Activated gamma-delta T cell treated with anti-CD3 and anti-CD28 coated beads, Interleukin-2, amount 50 U/mL, for 16 hours (primary cell): ENCODE measurements at regions not wholly inside any gene's neighbourhood (a gene's known extent, or its start where the extent isn't known, plus 50 kb on each side); places are given as distances from the start of the nearest gene placed in this dataset.
"Not testable (repeated sequence)": the region's sequence is repeated elsewhere in the genome, so short reads cannot be mapped to it uniquely, and the experiment has no call there.

ENCODE experiments used
- DNase-seq: peaks from one replicate; pipeline ENCODE4 v3.0.0-alpha.2; 2020; ENCODE audit warnings: low read depth

DNA sequence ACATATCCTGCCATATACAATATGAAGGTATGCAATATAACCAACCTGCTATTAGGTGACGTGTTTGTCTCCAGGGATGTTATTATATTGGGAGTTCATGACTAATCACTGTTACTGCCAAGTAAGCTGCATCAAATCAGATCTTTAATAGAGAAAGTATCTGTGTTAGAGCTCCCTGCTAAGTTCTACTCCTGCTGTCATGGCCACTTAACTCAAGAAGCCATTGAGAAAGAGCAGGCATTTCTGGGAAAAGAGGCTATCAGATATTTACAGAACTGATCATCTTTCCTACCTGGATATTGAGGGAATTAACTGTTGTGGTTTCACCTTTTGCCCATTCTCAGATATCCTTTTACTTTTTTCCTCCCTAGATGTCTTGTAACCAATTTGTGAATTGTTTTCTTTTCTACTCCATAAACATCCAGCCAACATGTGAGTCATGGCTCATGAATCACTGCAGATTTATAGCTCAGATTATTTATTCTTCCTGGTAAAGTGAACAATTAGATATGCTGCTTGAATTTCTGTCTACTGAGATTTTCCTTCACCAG is 634.8 kb upstream of the FAM174A start:
- no peak for DNase-seq

DNA sequence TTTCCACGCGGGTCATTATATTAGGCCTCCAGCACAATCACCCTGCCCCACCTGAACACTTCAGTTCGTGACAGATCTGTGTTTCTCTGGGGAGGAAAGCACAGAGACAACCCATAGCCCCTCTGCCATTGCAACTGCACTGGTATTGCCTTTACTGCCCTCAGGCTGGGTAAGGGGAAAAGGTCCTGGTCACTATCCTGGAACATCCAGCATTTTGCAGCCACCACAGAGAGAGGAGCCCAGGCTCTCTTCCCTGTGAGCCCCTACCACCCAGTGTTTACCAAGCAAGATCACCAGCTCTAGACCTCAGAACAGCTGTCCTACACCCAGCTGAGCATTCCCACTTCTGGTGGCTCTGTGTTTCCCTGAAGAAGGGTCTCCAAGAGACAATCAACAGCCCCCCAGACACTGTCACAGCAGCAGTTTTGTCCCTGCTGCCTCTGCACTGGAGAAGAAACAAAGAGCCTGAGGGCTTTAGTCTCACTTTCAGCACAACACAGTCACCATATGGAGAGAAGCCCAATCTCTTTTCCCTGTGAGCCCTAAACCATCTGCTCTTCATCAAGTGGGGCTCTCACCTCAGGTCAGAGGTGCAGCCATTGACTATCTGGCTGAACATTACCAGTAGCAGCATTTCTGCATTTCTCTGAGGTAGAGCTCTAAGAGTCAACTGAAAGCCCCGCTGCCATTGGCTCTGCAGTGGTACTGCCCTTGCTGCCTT is 655.2 kb upstream of the FAM174A start:
- no peak for DNase-seq

DNA sequence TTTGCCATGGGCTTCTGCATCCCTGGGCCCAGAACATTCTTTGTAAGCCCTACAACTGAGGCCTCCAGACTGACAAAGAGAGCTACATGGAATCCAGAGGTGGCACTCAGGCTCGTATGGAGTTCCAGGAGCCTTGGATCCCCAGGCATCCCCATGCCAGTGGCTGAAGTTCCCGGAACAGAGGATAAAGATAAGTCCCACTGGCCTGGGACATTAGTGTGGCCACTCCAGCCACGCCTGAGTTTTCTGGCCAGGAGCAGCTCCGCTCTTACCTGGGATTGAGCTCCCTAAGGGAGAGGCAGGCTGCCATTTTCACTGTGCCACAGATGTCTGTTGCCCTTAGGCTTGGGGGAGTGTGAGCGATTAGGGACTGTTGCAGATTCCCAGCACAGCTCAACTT is 656.3 kb upstream of the FAM174A start:
- DNase-seq = no peak

DNA sequence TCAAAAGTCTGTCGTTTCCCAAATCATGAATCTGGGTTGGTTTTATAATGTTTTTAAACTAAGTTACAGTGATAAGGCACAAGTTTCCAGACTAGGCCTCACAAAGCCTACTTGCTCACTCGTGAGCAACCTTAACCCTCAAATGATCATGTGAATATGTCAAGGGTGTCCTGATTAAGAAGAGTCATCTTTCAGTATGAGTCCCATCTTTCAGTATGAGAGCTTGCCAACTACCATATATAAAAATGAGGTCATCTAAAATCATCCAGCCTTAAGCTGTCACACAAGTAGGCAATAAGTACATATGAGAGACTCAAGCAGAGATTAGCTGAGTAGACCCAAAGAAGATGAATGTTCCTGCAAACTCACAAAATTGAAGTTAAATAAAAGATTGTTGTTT is 668.4 kb upstream of the FAM174A start:
- no peak for DNase-seq

DNA sequence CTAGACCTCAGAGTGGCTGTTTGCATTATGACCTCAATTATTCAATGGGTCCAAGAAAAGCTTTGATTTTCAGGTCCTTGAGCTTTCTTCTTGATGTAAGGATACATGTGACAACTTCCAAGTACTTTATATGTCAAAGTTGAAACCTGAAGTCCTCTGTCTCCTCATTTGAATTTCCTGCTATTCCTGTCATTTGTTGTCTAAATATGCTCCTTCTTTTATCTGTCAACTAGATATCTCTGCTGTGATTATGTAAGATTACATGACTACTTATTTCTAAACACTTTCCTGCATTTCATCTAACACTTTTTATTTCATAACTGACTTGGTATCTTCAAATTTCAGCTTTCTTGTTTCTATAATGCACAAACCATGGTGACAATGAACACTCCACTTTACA is 670.0 kb upstream of the FAM174A start:
- DNase-seq = no peak

GRCh38 chr5:99835791-99836190 is 699.4 kb upstream of the FAM174A start:
- no peak for DNase-seq

DNA sequence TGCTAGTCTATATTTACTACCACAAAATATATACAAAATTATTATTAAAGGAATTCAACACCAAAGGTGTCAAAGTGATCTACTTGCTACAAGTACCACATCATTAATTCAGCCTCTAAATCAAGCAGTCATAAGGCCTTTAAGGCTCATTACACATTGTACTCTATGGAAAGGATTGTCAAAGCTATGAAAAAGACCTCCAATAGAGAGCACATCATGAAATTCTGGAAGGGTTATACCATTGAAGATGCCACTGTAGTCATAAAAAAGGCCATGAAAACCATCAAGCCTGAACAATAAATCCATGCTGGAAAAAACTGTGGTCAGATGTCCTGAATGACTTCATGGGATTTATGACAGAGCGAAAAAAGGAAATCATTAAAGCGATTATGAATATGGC is 708.0 kb upstream of the FAM174A start:
- DNase-seq = no peak

DNA sequence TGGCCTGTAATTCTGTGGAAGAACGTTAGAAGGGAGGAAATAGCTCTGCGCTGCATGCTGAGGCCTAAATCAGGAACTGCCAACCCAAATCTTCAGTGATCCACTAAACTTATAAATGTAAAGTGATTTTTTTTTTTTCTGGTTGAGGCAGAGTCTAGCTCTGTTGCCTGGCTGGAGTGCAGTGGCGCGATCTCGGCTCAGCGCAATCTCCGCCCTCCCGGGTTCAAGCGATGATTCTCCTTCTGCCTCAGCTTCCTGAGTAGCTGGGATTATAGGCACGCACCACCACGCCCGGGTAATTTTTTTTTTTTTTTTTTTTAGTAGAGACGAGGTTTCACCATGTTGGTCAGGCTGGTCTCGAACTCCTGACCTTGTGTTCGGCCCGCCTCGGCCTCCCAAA is 717.4 kb upstream of the FAM174A start:
- no peak for DNase-seq

GRCh38 chr5:99814321-99815063 is 720.7 kb upstream of the FAM174A start:
- DNase-seq = no peak

GRCh38 chr5:99808657-99809230 is 726.4 kb upstream of the FAM174A start:
- DNase-seq = no peak

DNA sequence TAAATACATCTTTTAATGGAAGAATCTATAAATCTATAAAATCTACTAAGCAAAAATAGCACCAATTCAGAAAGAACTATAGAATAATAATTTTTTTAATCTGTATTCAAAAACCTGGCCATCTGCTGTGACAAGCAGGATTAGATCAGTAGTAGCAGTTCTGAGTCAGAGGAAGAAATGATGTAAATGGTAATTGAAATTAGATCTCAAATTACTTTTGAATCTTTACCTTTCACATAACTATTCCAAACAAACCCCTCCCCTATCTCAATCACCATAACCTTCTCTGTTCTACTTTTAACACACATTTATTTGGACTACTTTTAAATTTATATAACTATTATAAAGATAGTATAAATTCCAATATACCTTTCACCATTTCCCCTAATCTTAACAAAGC is 727.8 kb upstream of the FAM174A start:
- no peak for DNase-seq

DNA sequence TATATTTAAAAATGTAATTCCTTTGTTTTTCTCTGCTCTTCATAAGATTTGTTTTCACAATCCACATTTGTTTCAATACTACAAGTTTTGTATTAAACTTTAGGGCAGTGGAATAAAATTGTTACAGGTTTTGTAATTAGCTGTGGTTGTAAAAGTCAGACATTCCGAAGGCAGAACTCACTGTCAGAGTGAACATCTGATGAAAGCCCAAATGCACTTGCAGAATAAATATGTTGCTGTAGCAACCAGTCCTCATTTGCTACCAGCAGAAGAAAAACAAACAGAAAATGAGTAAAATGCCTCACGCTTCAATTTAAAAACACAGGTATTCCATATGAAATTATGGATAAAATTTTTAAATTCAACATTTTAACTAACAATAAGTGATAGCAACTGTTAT is 740.1 kb upstream of the FAM174A start:
- DNase-seq = no peak

- DNase-seq = no peak
These were observed 746.7 kb upstream of the FAM174A start for GRCh38 chr5:99788482-99788881.

- no peak for DNase-seq
These were observed 760.0 kb upstream of the FAM174A start for GRCh38 chr5:99775189-99775588.

DNA sequence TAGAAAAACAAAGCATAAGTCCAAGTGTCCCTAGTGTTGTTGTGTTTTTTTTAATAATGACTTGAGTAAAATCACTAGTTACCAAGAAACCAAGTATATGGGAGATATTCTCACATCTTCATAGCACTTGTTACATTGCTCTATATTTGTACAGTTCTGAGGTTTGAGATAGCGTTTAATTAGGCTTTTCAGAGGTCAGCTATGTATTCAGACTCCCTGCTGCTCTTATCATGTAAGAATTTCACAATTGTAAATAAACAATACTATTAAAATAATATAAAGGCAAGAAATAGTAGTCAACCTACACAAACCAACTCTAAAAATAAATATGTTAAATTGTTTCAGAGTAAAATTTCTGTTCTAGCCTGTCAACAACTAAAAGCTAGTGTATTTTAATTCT is 761.9 kb upstream of the FAM174A start:
- DNase-seq = no peak

DNA sequence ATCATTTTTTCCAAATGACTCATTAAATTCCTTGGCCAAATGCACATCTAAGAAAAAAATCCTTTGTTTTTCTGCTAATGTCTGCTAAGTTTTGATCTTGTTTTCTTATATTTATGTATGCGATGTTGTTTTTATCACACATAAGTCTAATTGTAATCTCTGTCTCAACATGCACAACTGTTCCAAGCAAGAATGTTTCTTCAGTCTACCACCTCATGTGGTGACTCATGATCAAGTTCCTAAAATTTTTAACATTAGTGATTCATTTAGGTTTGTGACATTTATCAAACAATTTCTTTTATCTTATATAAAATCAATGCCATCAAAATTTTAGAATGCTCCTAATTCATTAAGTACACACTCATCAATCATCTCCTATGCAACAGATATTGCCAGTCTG is 763.9 kb upstream of the FAM174A start:
- DNase-seq = no peak

DNA sequence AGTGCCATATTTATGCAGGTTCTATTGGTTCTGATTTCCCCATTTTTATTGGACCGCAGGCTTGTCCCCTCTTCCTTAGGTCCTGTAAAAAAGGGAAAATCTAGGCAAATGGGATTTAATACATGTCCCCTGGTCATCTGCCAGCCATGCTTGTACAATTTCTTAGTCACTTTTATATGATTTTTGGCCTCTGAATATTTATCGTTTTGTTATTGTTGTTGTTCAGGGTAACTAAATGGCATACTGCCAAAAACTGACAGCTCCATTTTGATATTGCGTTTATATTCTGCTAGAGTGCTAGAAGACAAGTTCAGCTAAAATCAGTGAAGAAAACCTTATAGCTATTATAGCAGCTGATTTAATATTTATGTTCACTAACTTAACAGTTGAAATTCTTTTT is 770.2 kb upstream of the FAM174A start:
- DNase-seq = no peak

DNA sequence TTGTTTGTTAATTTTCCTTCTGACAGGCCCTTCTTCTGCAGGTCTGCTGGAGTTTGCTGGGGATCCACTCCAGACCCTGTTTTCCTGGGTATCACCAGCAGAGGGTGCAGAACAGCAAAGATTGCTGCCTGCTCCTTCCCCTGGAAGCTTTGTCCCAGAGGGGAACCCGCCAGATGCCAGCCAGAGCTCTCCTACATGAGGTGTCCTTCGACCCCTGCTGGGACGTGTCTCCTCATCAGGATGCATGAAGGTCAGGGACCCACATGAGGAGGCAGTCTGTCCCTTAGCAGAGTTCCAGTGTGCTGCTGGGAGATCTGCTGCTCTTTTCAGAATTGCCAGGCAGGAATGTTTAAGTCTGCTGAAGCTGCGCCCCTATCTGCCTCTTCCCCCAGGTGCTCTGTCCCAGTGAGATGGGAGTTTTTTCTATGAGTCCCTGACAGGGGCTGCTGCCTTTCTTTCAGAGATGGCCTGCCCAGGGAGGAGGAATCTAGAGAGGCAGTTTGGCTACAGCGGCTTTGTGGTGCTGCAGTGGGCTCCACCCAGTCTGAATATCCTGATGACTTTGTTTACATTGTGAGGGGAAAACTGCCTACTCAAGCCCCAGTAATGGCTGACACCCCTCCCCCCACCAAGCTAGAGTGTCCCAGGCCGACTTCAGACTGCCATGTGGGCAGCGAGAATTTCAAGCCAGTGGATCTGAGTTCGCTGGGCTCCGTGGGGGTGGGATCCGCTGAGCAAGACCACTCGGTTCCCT is 772.0 kb upstream of the FAM174A start:
- no peak for DNase-seq

DNA sequence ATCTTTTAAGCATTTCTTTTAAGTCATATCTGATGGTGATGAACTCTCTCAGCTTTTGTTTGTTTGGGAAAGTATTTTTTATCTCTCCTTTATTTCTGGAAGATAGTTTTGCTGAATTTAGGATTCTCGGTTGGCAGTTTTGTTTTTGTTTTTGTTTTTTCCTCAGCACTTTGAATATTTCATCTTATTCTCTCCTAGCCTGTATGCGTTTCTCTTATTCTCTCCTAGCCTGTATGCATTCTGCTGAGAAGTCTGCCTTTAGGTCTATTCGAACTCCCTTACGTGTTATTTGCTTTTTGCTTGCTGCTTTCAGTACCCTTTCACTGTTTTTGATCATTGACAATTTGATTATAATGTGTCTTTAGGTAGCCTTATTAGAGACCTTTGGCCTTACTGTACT is 787.8 kb upstream of the FAM174A start:
- DNase-seq = no peak

- not testable (repeated sequence) for DNase-seq
These were observed 802.0 kb upstream of the FAM174A start for GRCh38 chr5:99733146-99733545.

GRCh38 chr5:99730653-99731052 is 801.8 kb upstream of the CHD1 start:
- DNase-seq = not testable (repeated sequence)

DNA sequence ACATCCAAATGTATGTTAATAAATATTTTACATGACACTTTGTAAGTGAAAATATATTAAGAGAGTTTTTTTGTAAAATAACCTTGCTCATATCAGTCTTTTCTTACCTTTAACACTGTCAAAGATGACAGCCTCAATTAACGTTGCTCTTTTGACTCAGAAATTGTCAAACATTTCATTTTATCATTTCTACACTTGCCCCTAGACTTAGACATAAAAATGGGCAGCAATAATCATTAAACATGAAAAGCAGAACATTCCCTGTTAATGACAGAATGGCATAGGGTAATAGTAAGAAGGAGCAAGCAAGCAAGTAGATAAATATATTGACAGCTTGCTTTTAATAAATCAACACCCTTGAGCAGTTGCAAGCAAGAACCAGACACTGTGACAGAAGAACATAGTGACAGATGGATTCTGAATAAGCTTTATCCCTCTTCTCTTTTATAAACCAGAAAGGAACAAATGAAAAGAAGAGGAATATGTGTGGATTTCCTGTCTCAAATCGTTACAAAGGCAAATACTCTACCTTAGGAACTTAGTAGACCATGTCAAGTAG is 796.0 kb upstream of the CHD1 start:
- DNase-seq = no peak
